DND-41 (cell line): ENCODE measurements at regions not wholly inside any gene's neighbourhood (a gene's known extent, or its start where the extent isn't known, plus 50 kb on each side); places are given as distances from the start of the nearest gene placed in this dataset.

Experiments used
- ATAC-seq: fragments of 200-7000 bp; cut with Tn5 transposase; 3 replicates; pipeline ENCODE4 v1.9.1; 2021; ENCODE audit warnings: low read depth; ENCODE audit not compliant: insufficient read depth
- DNase-seq: peaks from one replicate; pipeline ENCODE4 v3.0.0-alpha.2; 2020
- H2AFZ ChIP-seq: 2 replicates; pipeline ENCODE4 v1.6.0; 2012; ENCODE audit warnings: low read depth, low read length
- H3K27ac ChIP-seq: 2 replicates; pipeline ENCODE4 v1.5.1; 2012; ENCODE audit warnings: low read length, inconsistent platforms
- H3K27me3 ChIP-seq: fragments of 200-600 bp; sonication (generic); 2 replicates; pipeline ENCODE4 v1.6.0; 2012; ENCODE audit warnings: low read length, mild to moderate bottlenecking, inconsistent platforms; ENCODE audit not compliant: insufficient read depth, poor library complexity
- H3K36me3 ChIP-seq: 2 replicates; pipeline ENCODE4 v1.5.1; 2012; ENCODE audit warnings: low read length, inconsistent platforms; ENCODE audit not compliant: insufficient read depth
- H3K4me1 ChIP-seq: 2 replicates; pipeline ENCODE4 v1.5.1; 2012; ENCODE audit warnings: mild to moderate bottlenecking, low read length; ENCODE audit not compliant: insufficient read depth
- H3K4me2 ChIP-seq: 2 replicates; pipeline ENCODE4 v1.6.0; 2012; ENCODE audit warnings: mild to moderate bottlenecking, moderate library complexity, low read length, inconsistent platforms; ENCODE audit not compliant: insufficient read depth
- H3K4me3 ChIP-seq, 2 experiments: fragments of 200-600 bp in 1 of 2; shearing (Covaris generic) in 1 of 2; 2 replicates each; pipeline ENCODE4 v1.5.1; 2012 to 2016; ENCODE audit warnings: inconsistent platforms in 2 of 2, low read length in 2 of 2, mild to moderate bottlenecking in 2 of 2, low read depth in 1 of 2, moderate library complexity in 1 of 2
- H3K79me2 ChIP-seq: 2 replicates; pipeline ENCODE4 v1.6.0; 2012; ENCODE audit warnings: low read length, inconsistent platforms; ENCODE audit not compliant: insufficient read depth
- H3K9ac ChIP-seq: 2 replicates; pipeline ENCODE4 v1.6.0; 2012; ENCODE audit warnings: low read depth, mild to moderate bottlenecking, inconsistent platforms, low read length, moderate library complexity
- H3K9me3 ChIP-seq: 2 replicates; pipeline ENCODE4 v1.5.1; 2012; ENCODE audit warnings: low read length, moderate library complexity, mild to moderate bottlenecking, inconsistent platforms; ENCODE audit not compliant: insufficient read depth, severe bottlenecking
- H4K20me1 ChIP-seq: 2 replicates; pipeline ENCODE4 v1.6.0; 2012; ENCODE audit warnings: low read length; ENCODE audit not compliant: insufficient read depth
- CTCF ChIP-seq: IDR thresholded peaks from 2 replicates; pipeline ENCODE4 v1.5.1; 2012; ENCODE audit warnings: borderline replicate concordance, low read length, moderate library complexity, mild to moderate bottlenecking; ENCODE audit not compliant: poor library complexity, severe bottlenecking; ENCODE audit errors: extremely low read depth
- EZH2 ChIP-seq: IDR thresholded peaks from 3 replicates; pipeline ENCODE4 v1.6.1; 2012; ENCODE audit warnings: borderline replicate concordance, low read depth, mild to moderate bottlenecking, moderate library complexity, low read length, inconsistent platforms; ENCODE audit not compliant: severe bottlenecking

DNA sequence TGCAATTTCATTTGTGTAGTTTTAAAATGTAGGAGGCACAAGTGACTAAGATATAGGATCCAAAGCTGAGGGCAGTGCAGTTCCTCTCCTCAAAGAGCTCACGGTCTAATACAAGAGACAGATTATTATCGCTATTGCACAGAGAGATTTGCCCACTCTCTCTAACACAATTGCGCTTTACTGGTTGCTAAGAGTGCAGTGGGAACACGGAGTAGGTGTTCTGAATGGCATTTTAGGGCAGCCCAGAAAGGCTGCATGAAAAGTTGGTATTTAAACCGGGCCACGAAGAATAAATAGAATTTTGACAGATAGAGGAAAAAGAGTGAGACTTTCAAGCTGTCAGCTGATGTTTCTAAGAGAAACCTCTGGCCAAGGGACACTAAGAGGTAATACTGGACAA lies 79.5 kb downstream of the BLID start:
- Histone ChIP-seq H3K79me2 (no peaks in the 10 kb centered on the region), H3K4me2 (no peak overlapping the region), H3K4me1 (no peaks in the 10 kb centered on the region), H4K20me1 (no peaks in the 10 kb centered on the region), H3K27ac (no peak overlapping the region), H3K4me3 (no peak overlapping the region), H2AFZ (no peak overlapping the region), H3K36me3 (no peaks in the 10 kb centered on the region), H3K9ac (no peak overlapping the region), H3K9me3 (no peaks in the 10 kb centered on the region), H3K27me3 (peaks cover 13% of the 10 kb centered on the region)
- TF ChIP-seq CTCF (no peak), EZH2 (no peak)
- ATAC-seq (no peak), DNase-seq (no peak)

DNA sequence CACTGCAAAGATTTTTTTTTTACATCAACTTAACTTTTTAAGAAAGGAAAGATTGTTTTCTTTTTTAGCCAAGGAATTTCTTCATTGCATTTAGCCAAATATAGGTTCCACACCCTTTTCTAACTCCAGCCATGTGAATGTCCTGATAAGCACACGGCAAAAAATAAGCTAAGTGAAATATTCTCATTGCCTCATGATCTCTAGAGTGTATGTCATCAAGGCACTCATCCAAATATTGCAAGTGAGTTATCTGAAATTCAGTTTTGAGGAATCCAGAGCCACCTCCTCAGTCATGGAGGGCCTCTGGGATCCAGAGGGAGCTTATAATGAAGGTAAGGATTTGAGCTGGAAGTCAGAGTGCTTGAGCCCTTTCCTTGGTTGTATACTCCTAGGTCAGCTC lies 80.0 kb downstream of the BLID start:
- Histone ChIP-seq H3K4me3 (no peak overlapping the region), H3K9ac (no peak overlapping the region), H3K4me1 (no peaks in the 10 kb centered on the region), H3K36me3 (no peaks in the 10 kb centered on the region), H2AFZ (no peak overlapping the region), H3K27ac (no peak overlapping the region), H3K79me2 (no peaks in the 10 kb centered on the region), H3K9me3 (no peaks in the 10 kb centered on the region), H3K27me3 (peaks cover 13% of the 10 kb centered on the region), H3K4me2 (no peak overlapping the region), H4K20me1 (no peaks in the 10 kb centered on the region)
- TF ChIP-seq CTCF = no peak
- DNase-seq (no peak), ATAC-seq (no peak)

DNA sequence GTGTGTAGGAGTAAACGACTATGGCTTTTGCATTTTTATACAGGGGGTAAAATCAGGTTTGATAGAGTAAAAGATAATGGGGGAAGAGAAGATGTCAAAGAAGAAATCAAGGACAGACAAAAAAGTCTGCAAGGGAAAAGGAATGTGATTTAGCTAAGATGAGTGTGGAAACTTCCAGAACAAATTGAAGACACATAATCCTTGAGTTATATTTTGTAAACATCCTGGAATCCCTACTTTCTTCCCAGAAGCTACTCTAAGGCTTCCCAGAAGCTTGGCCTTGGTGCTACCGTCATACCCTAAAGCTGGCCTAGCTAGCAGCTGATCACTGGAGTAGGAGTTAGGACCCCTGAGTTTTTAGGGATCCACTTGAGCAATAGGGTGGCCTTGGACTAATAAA lies 82.4 kb downstream of the BLID start:
- Histone ChIP-seq H3K27me3 (peaks cover 10% of the 10 kb centered on the region), H3K9me3 (no peaks in the 10 kb centered on the region), H3K4me3 (no peak overlapping the region), H3K9ac (no peak overlapping the region), H2AFZ (no peak overlapping the region), H4K20me1 (no peaks in the 10 kb centered on the region), H3K4me2 (no peak overlapping the region), H3K4me1 (no peaks in the 10 kb centered on the region), H3K79me2 (no peaks in the 10 kb centered on the region), H3K27ac (no peak overlapping the region), H3K36me3 (no peaks in the 10 kb centered on the region)
- no peak for TF ChIP-seq CTCF
- TF ChIP-seq EZH2 = no peak
- DNase-seq (no peak), ATAC-seq (no peak)

GRCh38 chr11:122033193-122033592 lies 82.8 kb downstream of the BLID start:
- DNase-seq = no peak
- H3K4me3 ChIP-seq = no peak overlapping the region
- no peak overlapping the region for H3K27ac ChIP-seq
- no peak overlapping the region for H2AFZ ChIP-seq
- TF ChIP-seq EZH2 = no peak
- no peak for TF ChIP-seq CTCF
- H3K9ac ChIP-seq = no peak overlapping the region
- no peaks in the 10 kb centered on the region for H3K36me3 ChIP-seq
- no peak overlapping the region for H3K4me2 ChIP-seq
- no peaks in the 10 kb centered on the region for H3K4me1 ChIP-seq
- peaks cover 9% of the 10 kb centered on the region for H3K27me3 ChIP-seq
- H3K9me3 ChIP-seq = no peaks in the 10 kb centered on the region
- no peak for ATAC-seq
- H3K79me2 ChIP-seq = no peaks in the 10 kb centered on the region
- no peaks in the 10 kb centered on the region for H4K20me1 ChIP-seq
